SK-N-SH (cell line): ENCODE measurements at regions not wholly inside any gene's neighbourhood (a gene's known extent, or its start where the extent isn't known, plus 50 kb on each side); places are given as distances from the start of the nearest gene placed in this dataset.

Experiments
- CTCF ChIA-PET: fragments of 300-600, 350-600 bp; formaldehyde crosslinking; extraction: SDS; loops from one replicate; lab custom pipeline; 2021; lab: Yijun Ruan, JAX
- POLR2A ChIA-PET: fragments of 350-600 bp; sonication (Branson Sonifier 250); formaldehyde crosslinking; extraction: SDS; loops from one replicate; lab custom pipeline; 2020; ENCODE audit warnings: antibody characterized with exemption, inconsistent platforms; lab: Yijun Ruan, JAX
- DNase-seq: peaks from one replicate; pipeline ENCODE4 v3.0.0; 2012
- H2AFZ ChIP-seq: fragments of 200-600 bp; sonication (generic); 2 replicates; pipeline ENCODE4 v1.8.1; 2016; ENCODE audit warnings: antibody characterized with exemption, mild to moderate bottlenecking, low read depth
- H3F3A ChIP-seq: fragments of 200-600 bp; sonication (generic); replicated peaks from 2 replicates; pipeline ENCODE3; 2016; ENCODE audit warnings: antibody characterized with exemption, mild to moderate bottlenecking; ENCODE audit not compliant: insufficient read depth
- H3K27ac ChIP-seq, 2 experiments: fragments of 200-500 bp in 1 of 2; fragments of 200-600 bp in 1 of 2; sonication (Bioruptor generic) in 1 of 2; sonication (generic), shearing (Covaris generic) in 1 of 2; 2 replicates each; pipeline versions ENCODE4 v1.5.1 to v1.6.1; 2014 to 2016; ENCODE audit warnings: low read depth in 2 of 2, inconsistent platforms in 1 of 2, low read length in 1 of 2, mild to moderate bottlenecking in 1 of 2, mixed read lengths in 1 of 2
- H3K27me3 ChIP-seq: fragments of 200-600 bp; sonication (generic), shearing (Covaris generic); 2 replicates; pipeline ENCODE4 v1.6.1; 2016; ENCODE audit warnings: mixed run types; ENCODE audit not compliant: insufficient read depth
- H3K36me3 ChIP-seq, 2 experiments: fragments of 200-500 bp in 1 of 2; fragments of 200-600 bp in 1 of 2; sonication (Bioruptor generic) in 1 of 2; sonication (generic) in 1 of 2; replicated peaks in 1 of 2; 2 replicates each; pipeline versions ENCODE3 to v1.5.1; 2014 to 2016; ENCODE audit warnings: low read length in 1 of 2, mild to moderate bottlenecking in 1 of 2; ENCODE audit not compliant: insufficient read depth in 2 of 2, control insufficient read depth in 1 of 2
- H3K4me1 ChIP-seq, 2 experiments: fragments of 200-500 bp in 1 of 2; fragments of 200-600 bp in 1 of 2; sonication (Bioruptor generic) in 1 of 2; sonication (generic), shearing (Covaris generic) in 1 of 2; 2 replicates each; pipeline versions ENCODE4 v1.5.1 to v1.6.1; 2014 to 2016; ENCODE audit warnings: low read depth in 1 of 2, low read length in 1 of 2, mixed run types in 1 of 2; ENCODE audit not compliant: insufficient read depth in 2 of 2, control insufficient read depth in 1 of 2
- H3K4me2 ChIP-seq: fragments of 200-600 bp; sonication (generic), shearing (Covaris generic); 2 replicates; pipeline ENCODE4 v1.6.1; 2017; ENCODE audit warnings: mixed run types
- H3K4me3 ChIP-seq, 2 experiments: fragments of 200-500 bp in 1 of 2; fragments of 200-600 bp in 1 of 2; sonication (Bioruptor generic) in 1 of 2; sonication (generic), shearing (Covaris generic) in 1 of 2; 2 replicates each; pipeline versions ENCODE4 v1.5.1 to v1.8.1; 2014 to 2016; ENCODE audit warnings: low read depth in 2 of 2, inconsistent platforms in 1 of 2, low read length in 1 of 2, mild to moderate bottlenecking in 1 of 2, mixed read lengths in 1 of 2, moderate library complexity in 1 of 2
- H3K79me2 ChIP-seq: fragments of 200-600 bp; sonication (generic); 2 replicates; pipeline ENCODE4 v1.8.1; 2017; ENCODE audit warnings: mild to moderate bottlenecking; ENCODE audit not compliant: insufficient read depth
- H3K9ac ChIP-seq: fragments of 200-600 bp; sonication (generic); 2 replicates; pipeline ENCODE4 v1.6.1; 2017; ENCODE audit warnings: mixed run types
- H3K9me2 ChIP-seq: fragments of 200-600 bp; sonication (generic); 2 replicates; pipeline ENCODE4 v1.6.1; 2017; ENCODE audit warnings: mixed run types
- H3K9me3 ChIP-seq: fragments of 200-600 bp; sonication (generic); 2 replicates; pipeline ENCODE4 v1.6.1; 2017; ENCODE audit warnings: mixed run types, mild to moderate bottlenecking, moderate library complexity
- H4K20me1 ChIP-seq: fragments of 200-600 bp; sonication (generic); 2 replicates; pipeline ENCODE4 v1.6.1; 2017; ENCODE audit warnings: mild to moderate bottlenecking, mixed run types; ENCODE audit not compliant: insufficient read depth
- CHD2 ChIP-seq: fragments of 150-350 bp; IDR thresholded peaks from 2 replicates; pipeline ENCODE4 v1.6.1; 2018; ENCODE audit warnings: low read length; ENCODE audit not compliant: partially characterized antibody
- ELF1 ChIP-seq: IDR thresholded peaks from 2 replicates; pipeline ENCODE4 v1.4.0; 2012
- EZH2phosphoT487 ChIP-seq: fragments of 200-600 bp; sonication (generic); IDR thresholded peaks from 2 replicates; pipeline ENCODE4 v1.6.1; 2017; ENCODE audit warnings: low read depth, mixed run types, mild to moderate bottlenecking, antibody characterized with exemption, moderate library complexity, borderline replicate concordance
- FOSL2 ChIP-seq: IDR thresholded peaks from 2 replicates; pipeline ENCODE4 v1.4.0; 2012; ENCODE audit warnings: low read depth, mild to moderate bottlenecking, moderate library complexity, borderline replicate concordance
- GABPA ChIP-seq: IDR thresholded peaks from 2 replicates; pipeline ENCODE4 v1.4.0; 2012; ENCODE audit warnings: low read depth, mild to moderate bottlenecking
- MAX ChIP-seq: IDR thresholded peaks from 2 replicates; pipeline ENCODE4 v1.4.0; 2012; ENCODE audit warnings: low read depth
- MEF2A ChIP-seq: IDR thresholded peaks from 2 replicates; pipeline ENCODE4 v1.4.0; 2012; ENCODE audit warnings: low read depth, borderline replicate concordance
- MXI1 ChIP-seq: IDR thresholded peaks from 2 replicates; pipeline ENCODE4 v1.6.1; 2012; ENCODE audit warnings: mild to moderate bottlenecking, low read depth, low read length, improper control_type of control experiment
- NFIC ChIP-seq: IDR thresholded peaks from 2 replicates; pipeline ENCODE4 v1.4.0; 2012; ENCODE audit warnings: borderline replicate concordance
- RCOR1 ChIP-seq: fragments of 150-350 bp; IDR thresholded peaks from 2 replicates; pipeline ENCODE4 v1.6.1; 2017; ENCODE audit warnings: antibody characterized with exemption, low read length
- REST ChIP-seq: IDR thresholded peaks from 2 replicates; pipeline ENCODE4 v1.6.1; 2012; ENCODE audit warnings: mild to moderate bottlenecking, low read depth, low read length, moderate library complexity
- RFX5 ChIP-seq: IDR thresholded peaks from 2 replicates; pipeline ENCODE4 v1.6.1; 2012; ENCODE audit warnings: mild to moderate bottlenecking, improper control_type of control experiment, low read length
- SIN3A ChIP-seq: IDR thresholded peaks from 2 replicates; pipeline ENCODE4 v1.6.1; 2012; ENCODE audit warnings: low read depth, mild to moderate bottlenecking, low read length, moderate library complexity, borderline replicate concordance
- SMC3 ChIP-seq: IDR thresholded peaks from 2 replicates; pipeline ENCODE4 v1.6.1; 2012; ENCODE audit warnings: low read depth, low read length, improper control_type of control experiment
- TAF1 ChIP-seq: IDR thresholded peaks from 2 replicates; pipeline ENCODE4 v1.6.1; 2012; ENCODE audit warnings: low read depth, mild to moderate bottlenecking, low read length, moderate library complexity, borderline replicate concordance
- TCF12 ChIP-seq: IDR thresholded peaks from 2 replicates; pipeline ENCODE4 v1.4.0; 2012
- USF1 ChIP-seq: IDR thresholded peaks from 2 replicates; pipeline ENCODE4 v1.4.0; 2012; ENCODE audit warnings: low read depth, borderline replicate concordance
- USF2 ChIP-seq: fragments of 150-350 bp; IDR thresholded peaks from 2 replicates; pipeline ENCODE4 v1.6.1; 2017; ENCODE audit warnings: antibody characterized with exemption, low read length, low read depth, borderline replicate concordance
- YY1 ChIP-seq: IDR thresholded peaks from 2 replicates; pipeline ENCODE4 v1.4.0; 2012; ENCODE audit warnings: low read depth, mild to moderate bottlenecking
- WGBS: methylation state at CpG from one replicate; pipeline ENCODE4 v1.1.6; 2017; ENCODE audit warnings: low lambda C conversion rate; 5-methylcytosine and 5-hydroxymethylcytosine counted together

- no peaks in the 10 kb centered on the region for H3K36me3 ChIP-seq
- H3K4me1 ChIP-seq = peaks cover 0 to 24% of the 10 kb centered on the region in 2 experiments; a peak in 1 of 4 replicates
- H3K9me2 ChIP-seq = no peaks in the 10 kb centered on the region
- no peak overlapping the region for H3K27ac ChIP-seq
- no peak for DNase-seq
- TF ChIP-seq GABPA (no peak), USF2 (no peak), TAF1 (no peak), SIN3A (no peak), MEF2A (no peak), CHD2 (no peak), ELF1 (no peak), MAX (no peak), MXI1 (no peak), EZH2phosphoT487 (no peak), RCOR1 (no peak), RFX5 (no peak)
- H4K20me1 ChIP-seq = no peaks in the 10 kb centered on the region
- no peak overlapping the region for H2AFZ ChIP-seq
- POLR2A ChIA-PET = no interaction called here
- 58% methylated on average over 14 of the region's 18 CpGs for WGBS
- CTCF ChIA-PET = interaction anchor here (0.6 to 1.5 kb wide), 5 partner anchors 13 to 422 kb away, joined by 3 to 5 read pairs (median 3); no protein-coding TSS in a partner anchor
- H3K9me3 ChIP-seq = no peaks in the 10 kb centered on the region
- no peak overlapping the region for H3K9ac ChIP-seq
- no peaks in the 10 kb centered on the region for H3K79me2 ChIP-seq
- no peaks in the 10 kb centered on the region for H3F3A ChIP-seq
- H3K4me3 ChIP-seq = no peak overlapping the region
- no peak overlapping the region for H3K4me2 ChIP-seq
- no peaks in the 10 kb centered on the region for H3K27me3 ChIP-seq
These were observed 141.1 kb downstream of the MRM1 start for GRCh38 chr17:36742267-36743000.

GRCh38 chr17:36743130-36743529 is 141.7 kb downstream of the MRM1 start:
- TF ChIP-seq USF2 (no peak), FOSL2 (no peak), USF1 (no peak), RFX5 (no peak), MXI1 (no peak), SIN3A (no peak), MAX (no peak), YY1 (no peak), REST (no peak), NFIC (no peak), SMC3 (no peak), GABPA (no peak), TCF12 (no peak)
- Histone ChIP-seq H3K9me3 (no peaks in the 10 kb centered on the region), H3K27me3 (no peaks in the 10 kb centered on the region), H2AFZ (no peak overlapping the region), H3K9ac (no peak overlapping the region), H3K36me3 (no peaks in the 10 kb centered on the region), H3K79me2 (no peaks in the 10 kb centered on the region), H3K27ac (no peak overlapping the region), H3K4me1 (peaks cover 0 to 24% of the 10 kb centered on the region in 2 experiments; a peak in 1 of 4 replicates), H4K20me1 (no peaks in the 10 kb centered on the region), H3K9me2 (no peaks in the 10 kb centered on the region), H3F3A (no peaks in the 10 kb centered on the region), H3K4me2 (no peak overlapping the region), H3K4me3 (no peak overlapping the region)
- CTCF ChIA-PET = interaction anchor here (0.6 to 1.5 kb wide), 6 partner anchors 9 to 421 kb away, joined by 3 to 5 read pairs (median 4); no protein-coding TSS in a partner anchor
- no peak for DNase-seq
- POLR2A ChIA-PET = no interaction called here
- 70% methylated on average over 6 of the region's 7 CpGs for WGBS
